Choroid plexus epithelial cell (primary cell): ENCODE measurements at regions not wholly inside any gene's neighbourhood (a gene's known extent, or its start where the extent isn't known, plus 50 kb on each side); places are given as distances from the start of the nearest gene placed in this dataset.

ENCODE experiments used
- DNase-seq: peaks from one replicate; pipeline ENCODE4 v3.0.0-alpha.2; 2010; ENCODE audit warnings: low read depth
- H3K4me3 ChIP-seq: 2 replicates; pipeline ENCODE4 v1.5.1; 2011; ENCODE audit warnings: low read depth, mild to moderate bottlenecking, control low read depth, low read length, moderate library complexity
- TF ChIP-seq, protein P1 (sequence below): conservative IDR thresholded peaks from 2 replicates; pipeline ENCODE4 v1.5.1; 2011; ENCODE audit warnings: low read depth, mild to moderate bottlenecking, control low read depth, inconsistent platforms, low read length, moderate library complexity

DNA sequence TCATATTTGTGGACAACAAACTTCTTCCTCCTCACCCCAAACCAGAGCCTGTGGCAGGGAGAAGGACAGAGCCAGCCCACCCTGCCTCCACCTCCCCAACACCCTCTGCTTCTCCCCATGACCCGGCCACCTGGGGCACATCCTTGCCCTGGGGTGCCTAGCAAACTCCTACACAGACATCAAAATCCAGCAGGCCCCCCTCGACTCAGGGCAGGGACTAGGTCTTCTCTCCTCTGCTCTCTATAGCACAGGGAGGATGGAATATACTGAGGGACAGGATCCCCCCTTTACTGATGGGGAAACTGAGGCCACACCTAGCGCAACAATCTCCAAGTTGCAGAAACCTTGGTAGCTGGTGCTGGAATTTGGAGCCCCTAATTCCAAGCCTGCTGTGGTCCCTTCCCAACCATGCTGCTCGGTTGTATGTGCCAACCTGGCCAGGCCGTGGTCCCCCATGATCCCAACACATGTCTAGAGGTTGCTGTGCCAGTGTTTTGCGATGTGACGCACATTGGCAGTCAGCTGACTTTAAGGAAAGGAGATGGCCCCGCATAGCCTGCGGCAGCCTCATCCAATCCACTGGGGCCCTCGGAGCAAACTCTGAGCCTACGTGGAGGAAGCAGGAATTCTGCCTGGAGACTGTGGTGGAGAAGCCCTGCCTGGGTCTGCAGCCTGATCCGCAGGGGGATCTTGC lies 53.9 kb upstream of the ADRA2C start:
- no peak overlapping the region for H3K4me3 ChIP-seq
- TF ChIP-seq, protein P1, sequence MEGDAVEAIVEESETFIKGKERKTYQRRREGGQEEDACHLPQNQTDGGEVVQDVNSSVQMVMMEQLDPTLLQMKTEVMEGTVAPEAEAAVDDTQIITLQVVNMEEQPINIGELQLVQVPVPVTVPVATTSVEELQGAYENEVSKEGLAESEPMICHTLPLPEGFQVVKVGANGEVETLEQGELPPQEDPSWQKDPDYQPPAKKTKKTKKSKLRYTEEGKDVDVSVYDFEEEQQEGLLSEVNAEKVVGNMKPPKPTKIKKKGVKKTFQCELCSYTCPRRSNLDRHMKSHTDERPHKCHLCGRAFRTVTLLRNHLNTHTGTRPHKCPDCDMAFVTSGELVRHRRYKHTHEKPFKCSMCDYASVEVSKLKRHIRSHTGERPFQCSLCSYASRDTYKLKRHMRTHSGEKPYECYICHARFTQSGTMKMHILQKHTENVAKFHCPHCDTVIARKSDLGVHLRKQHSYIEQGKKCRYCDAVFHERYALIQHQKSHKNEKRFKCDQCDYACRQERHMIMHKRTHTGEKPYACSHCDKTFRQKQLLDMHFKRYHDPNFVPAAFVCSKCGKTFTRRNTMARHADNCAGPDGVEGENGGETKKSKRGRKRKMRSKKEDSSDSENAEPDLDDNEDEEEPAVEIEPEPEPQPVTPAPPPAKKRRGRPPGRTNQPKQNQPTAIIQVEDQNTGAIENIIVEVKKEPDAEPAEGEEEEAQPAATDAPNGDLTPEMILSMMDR: no peak
- DNase-seq: no peak

DNA sequence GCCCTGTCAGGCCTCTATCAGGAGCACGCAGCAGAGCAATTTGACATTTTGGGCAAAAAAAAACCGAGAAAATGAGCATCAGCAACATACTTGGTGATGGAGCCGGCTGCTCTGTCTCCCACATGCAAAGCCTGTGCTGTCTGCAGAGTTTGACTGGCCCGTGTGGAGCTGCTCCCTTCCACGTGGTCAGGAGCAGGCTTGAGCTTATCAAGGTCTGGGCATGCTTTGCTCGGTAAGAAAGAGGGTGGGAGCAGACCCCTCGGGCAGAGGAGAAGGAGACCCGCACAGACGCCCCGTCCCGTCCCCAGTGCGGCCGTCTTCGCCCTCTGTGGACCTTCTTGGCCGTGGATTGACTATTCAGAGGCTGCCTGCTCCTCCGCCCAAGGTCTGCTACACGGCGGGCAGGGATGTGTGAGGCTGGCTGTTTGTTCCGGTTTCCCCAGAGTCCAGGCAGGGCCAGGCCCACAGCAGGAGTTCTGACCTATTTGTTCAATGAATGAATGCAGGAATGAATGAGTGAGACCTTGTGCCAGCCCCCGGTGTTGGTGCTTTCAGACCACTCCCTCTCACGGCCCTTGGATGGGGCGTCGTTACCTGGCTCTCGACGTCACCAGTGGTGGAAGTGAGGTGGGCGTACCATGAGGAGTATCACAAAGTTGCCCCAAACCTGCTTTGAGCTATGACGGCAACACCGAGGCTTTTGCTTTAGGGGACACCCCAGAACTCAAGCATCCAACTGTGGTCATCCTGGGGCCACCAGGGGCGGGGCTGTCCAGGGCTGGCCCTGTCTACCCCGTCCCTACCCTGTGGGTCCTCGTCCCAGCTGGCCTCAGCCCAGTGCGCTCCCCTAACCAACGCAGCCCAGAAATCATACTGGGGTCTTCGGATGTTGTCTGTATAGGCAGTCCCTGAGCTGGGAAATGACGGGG lies 54.7 kb upstream of the ADRA2C start:
- no peak overlapping the region for H3K4me3 ChIP-seq
- TF ChIP-seq, protein P1: no peak
- DNase-seq: no peak

DNA sequence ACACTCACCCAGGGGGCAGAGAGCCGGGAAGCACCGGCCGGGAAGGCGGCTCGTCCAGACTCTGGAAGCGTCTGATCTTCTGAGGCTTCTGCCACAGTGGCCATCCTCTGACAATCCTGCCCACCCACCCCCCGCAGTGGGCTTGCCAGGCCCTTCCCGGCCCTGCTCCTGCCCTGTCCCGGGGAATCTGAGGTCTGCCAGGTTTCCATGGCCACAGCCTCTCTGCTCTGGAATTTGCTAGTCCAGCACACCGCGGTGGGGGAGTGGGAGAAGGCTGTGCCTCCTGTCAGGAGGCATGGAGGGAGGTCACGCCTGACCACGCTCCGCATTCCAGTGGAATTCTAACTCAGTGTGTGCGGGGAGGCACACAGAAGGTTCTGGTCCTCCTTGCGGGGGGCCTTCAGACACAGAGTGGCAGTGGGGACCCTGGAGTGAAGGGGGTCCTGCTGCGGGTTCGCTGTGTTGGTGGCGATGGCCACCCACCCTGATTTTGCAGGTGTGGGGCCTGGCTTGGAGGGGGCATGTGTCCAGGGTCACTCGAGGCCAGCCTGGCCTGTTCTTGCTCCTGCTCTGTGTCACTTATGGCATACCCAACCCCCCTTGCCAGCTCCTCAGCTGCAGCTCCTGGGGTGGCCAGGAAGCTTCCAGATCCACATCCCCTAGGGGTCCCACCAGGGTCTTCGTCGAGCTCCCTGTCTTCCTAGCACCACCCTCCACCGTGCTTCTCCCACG lies 55.6 kb upstream of the ADRA2C start:
- TF ChIP-seq, protein P1: no peak
- H3K4me3 ChIP-seq: no peak overlapping the region
- DNase-seq: no peak

DNA sequence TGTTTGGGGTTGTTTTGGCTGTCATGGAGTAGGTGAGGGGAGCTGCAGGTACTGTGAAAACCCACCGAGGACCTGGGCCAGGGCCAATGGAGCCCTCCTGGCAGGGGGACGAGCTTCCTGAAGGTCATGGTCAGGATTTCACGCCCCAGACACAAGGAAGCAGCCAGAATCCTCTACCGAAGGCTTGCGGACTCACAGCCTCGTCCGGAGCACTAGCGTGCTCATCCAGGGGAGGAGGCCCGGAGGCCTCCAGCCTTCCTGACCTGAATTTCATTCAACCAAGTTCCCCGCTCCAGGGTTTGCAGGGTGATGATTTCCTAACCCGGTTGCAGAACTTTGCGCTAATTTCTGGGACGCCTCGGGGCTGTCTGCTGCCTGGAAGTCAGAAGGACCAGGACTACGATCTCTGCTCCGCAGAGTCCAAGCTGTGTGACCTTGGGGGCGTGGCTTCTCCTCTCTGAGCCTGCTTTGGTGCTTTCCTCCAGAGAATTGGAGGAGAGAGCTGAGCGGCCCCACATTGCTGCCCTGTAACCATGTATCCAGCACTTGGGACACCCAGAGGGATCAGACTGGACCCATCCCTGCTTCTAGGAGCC lies 56.2 kb upstream of the ADRA2C start:
- TF ChIP-seq, protein P1: no peak
- DNase-seq: no peak
- no peak overlapping the region for H3K4me3 ChIP-seq

DNA sequence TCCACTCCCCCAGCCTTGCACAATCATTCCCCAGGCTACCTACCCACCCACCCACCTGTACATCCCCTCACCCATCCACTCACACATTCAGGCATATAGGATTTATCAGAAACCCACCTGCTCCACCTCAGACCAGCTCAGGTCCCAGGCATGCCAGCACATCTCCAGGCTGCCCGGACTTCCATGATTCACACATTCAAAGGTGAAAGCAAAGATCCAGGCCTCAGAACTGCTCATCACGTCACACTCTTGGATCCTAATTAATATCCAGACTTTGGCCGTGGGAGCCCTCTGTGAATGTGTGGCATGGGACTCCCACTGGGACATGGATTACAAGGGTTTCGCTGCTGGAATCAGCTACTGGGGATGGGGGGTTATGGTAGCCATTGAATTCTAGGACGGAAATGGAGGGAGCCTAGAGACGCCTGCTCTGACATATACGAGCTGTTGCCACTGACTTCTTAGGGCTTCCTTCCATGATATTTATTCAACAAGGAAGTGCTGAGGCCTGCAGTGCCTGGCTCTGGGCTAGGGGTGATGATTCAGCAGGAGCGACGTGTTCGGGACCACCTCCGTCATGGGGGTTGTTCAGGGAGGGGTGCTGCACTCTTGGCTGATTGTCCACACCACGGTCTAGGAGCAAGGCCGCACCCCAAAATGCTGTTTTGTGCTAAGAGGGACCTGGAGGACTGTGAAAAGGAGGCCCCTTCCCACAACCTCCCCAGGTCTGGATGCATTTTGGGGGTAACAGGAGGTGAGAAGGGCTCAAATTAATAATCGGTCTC lies 56.9 kb upstream of the ADRA2C start:
- DNase-seq: no peak
- TF ChIP-seq, protein P1: no peak
- no peak overlapping the region for H3K4me3 ChIP-seq

DNA sequence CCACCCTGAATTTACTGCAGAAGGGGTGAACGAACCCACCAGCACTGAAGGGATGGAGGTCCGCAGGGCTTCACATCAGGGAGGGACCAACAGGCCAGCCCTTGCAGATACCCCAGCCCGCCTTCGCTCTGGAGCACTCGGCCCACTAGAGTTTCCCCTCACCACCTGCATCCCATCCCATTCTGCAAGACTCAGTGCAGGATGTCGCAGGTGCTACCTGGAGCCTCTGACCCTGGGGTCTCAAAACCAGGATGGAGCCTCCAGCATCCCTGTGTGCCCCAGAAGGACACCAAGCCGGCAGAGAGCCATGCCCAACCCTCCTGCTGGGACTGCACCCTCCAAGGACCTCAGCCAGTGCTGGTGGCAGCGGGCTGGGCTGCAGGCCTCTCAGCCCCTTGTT lies 57.6 kb upstream of the ADRA2C start:
- H3K4me3 ChIP-seq: no peak overlapping the region
- TF ChIP-seq, protein P1: no peak
- DNase-seq: no peak
